Mesodermal cell (in vitro differentiated cells): ENCODE measurements at regions not wholly inside any gene's neighbourhood (a gene's known extent, or its start where the extent isn't known, plus 50 kb on each side); places are given as distances from the start of the nearest gene placed in this dataset.

Experiments
- H3K27ac ChIP-seq: 2 replicates; pipeline ENCODE4 v1.7.0; 2013; ENCODE audit warnings: mild to moderate bottlenecking, low read depth, low read length, moderate library complexity; ENCODE audit not compliant: severe bottlenecking
- H3K36me3 ChIP-seq: 2 replicates; pipeline ENCODE4 v1.7.1; 2013; ENCODE audit warnings: mild to moderate bottlenecking, low read length, moderate library complexity; ENCODE audit not compliant: control insufficient read depth, insufficient read depth
- H3K4me1 ChIP-seq: one replicate; pipeline ENCODE4 v1.7.1; 2013; ENCODE audit warnings: mild to moderate bottlenecking, low read length; ENCODE audit not compliant: insufficient read depth, control insufficient read depth, poor library complexity, severe bottlenecking
- H3K4me3 ChIP-seq: 2 replicates; pipeline ENCODE4 v1.7.0; 2013; ENCODE audit warnings: low read length, control low read depth, mild to moderate bottlenecking; ENCODE audit not compliant: insufficient read depth, poor library complexity, severe bottlenecking; ENCODE audit errors: extremely low read depth
- H3K9me3 ChIP-seq: 2 replicates; pipeline ENCODE4 v1.7.1; 2013; ENCODE audit warnings: mild to moderate bottlenecking, low read length, moderate library complexity; ENCODE audit not compliant: control insufficient read depth
- WGBS, 2 experiments: methylation state at CpG; one replicate each; pipeline ENCODE4 v1.1.5; 2013; ENCODE audit warnings: missing lambda C conversion rate in 2 of 2; ENCODE audit not compliant: insufficient coverage in 2 of 2; 5-methylcytosine and 5-hydroxymethylcytosine counted together

GRCh38 chr6:153790876-153791473 lies 248.1 kb upstream of the OPRM1 start:
- whole genome bisulfite sequencing, 2 experiments = no CpG with 5 or more reads among the region's 1 CpG
- peaks cover 7% of the 10 kb centered on the region for H3K9me3 ChIP-seq
- no peak overlapping the region for H3K27ac ChIP-seq
- peaks cover 6% of the 10 kb centered on the region for H3K4me1 ChIP-seq
- H3K4me3 ChIP-seq = no peak overlapping the region
- no peaks in the 10 kb centered on the region for H3K36me3 ChIP-seq

GRCh38 chr6:153790048-153790447 lies 249.0 kb upstream of the OPRM1 start:
- Histone ChIP-seq H3K9me3 (peaks cover 7% of the 10 kb centered on the region), H3K36me3 (no peaks in the 10 kb centered on the region), H3K27ac (no peak overlapping the region), H3K4me3 (no peak overlapping the region), H3K4me1 (peaks cover 7% of the 10 kb centered on the region)
- 90 to 92% methylated on average over 5 of the region's 7 CpGs for WGBS, 2 experiments

GRCh38 chr6:153787341-153787606 lies 251.8 kb upstream of the OPRM1 start:
- Histone ChIP-seq H3K27ac (no peak overlapping the region), H3K4me1 (peaks cover 7% of the 10 kb centered on the region), H3K9me3 (peaks cover 7% of the 10 kb centered on the region), H3K4me3 (no peak overlapping the region), H3K36me3 (no peaks in the 10 kb centered on the region)
- WGBS, 2 experiments = 40% methylated on average over 1 of the region's 1 CpG; no CpG with 5 or more reads in 1 of the 2 experiments

GRCh38 chr6:153781306-153781705 lies 257.7 kb upstream of the OPRM1 start:
- H3K36me3 ChIP-seq = no peaks in the 10 kb centered on the region
- no peak overlapping the region for H3K4me3 ChIP-seq
- no peaks in the 10 kb centered on the region for H3K9me3 ChIP-seq
- H3K27ac ChIP-seq = no peak overlapping the region
- WGBS, 2 experiments = 67 to 75% methylated on average over 1 of the region's 1 CpG
- peaks cover 5% of the 10 kb centered on the region for H3K4me1 ChIP-seq

GRCh38 chr6:153780011-153780410 lies 259.0 kb upstream of the OPRM1 start:
- no peak overlapping the region for H3K27ac ChIP-seq
- WGBS, 2 experiments = no CpG with 5 or more reads among the region's 1 CpG
- H3K9me3 ChIP-seq = no peaks in the 10 kb centered on the region
- no peaks in the 10 kb centered on the region for H3K4me1 ChIP-seq
- no peaks in the 10 kb centered on the region for H3K36me3 ChIP-seq
- no peak overlapping the region for H3K4me3 ChIP-seq

GRCh38 chr6:153778216-153778615 lies 260.8 kb upstream of the OPRM1 start:
- 75 to 87% methylated on average over 1 to 2 of the region's 2 CpGs for WGBS, 2 experiments
- H3K4me1 ChIP-seq = no peaks in the 10 kb centered on the region
- no peaks in the 10 kb centered on the region for H3K36me3 ChIP-seq
- H3K27ac ChIP-seq = no peak overlapping the region
- no peak overlapping the region for H3K4me3 ChIP-seq
- no peaks in the 10 kb centered on the region for H3K9me3 ChIP-seq

GRCh38 chr6:153771577-153771976 lies 267.5 kb upstream of the OPRM1 start:
- Histone ChIP-seq H3K36me3 (no peaks in the 10 kb centered on the region), H3K9me3 (no peaks in the 10 kb centered on the region), H3K4me1 (no peaks in the 10 kb centered on the region), H3K4me3 (no peak overlapping the region), H3K27ac (no peak overlapping the region)

GRCh38 chr6:153767127-153767526 lies 271.9 kb upstream of the OPRM1 start:
- Histone ChIP-seq H3K9me3 (no peaks in the 10 kb centered on the region), H3K36me3 (no peaks in the 10 kb centered on the region), H3K4me1 (no peaks in the 10 kb centered on the region), H3K4me3 (no peak overlapping the region), H3K27ac (no peak overlapping the region)
- WGBS, 2 experiments = 90 to 96% methylated on average over 4 of the region's 5 CpGs

- Histone ChIP-seq H3K9me3 (no peaks in the 10 kb centered on the region), H3K4me3 (no peak overlapping the region), H3K36me3 (no peaks in the 10 kb centered on the region), H3K27ac (no peak overlapping the region), H3K4me1 (no peaks in the 10 kb centered on the region)
- 80% methylated on average over 1 of the region's 2 CpGs; no CpG with 5 or more reads in 1 of the 2 experiments for WGBS, 2 experiments
Observed at GRCh38 chr6:153758516-153758915, 280.5 kb upstream of the OPRM1 start.

- no peaks in the 10 kb centered on the region for H3K9me3 ChIP-seq
- H3K36me3 ChIP-seq = no peaks in the 10 kb centered on the region
- no peak overlapping the region for H3K4me3 ChIP-seq
- no peak overlapping the region for H3K27ac ChIP-seq
- H3K4me1 ChIP-seq = no peaks in the 10 kb centered on the region
- WGBS, 2 experiments = 82 to 92% methylated on average over 2 to 4 of the region's 5 CpGs
Observed at GRCh38 chr6:153735761-153736160, 303.3 kb upstream of the OPRM1 start.

GRCh38 chr6:153729189-153729588 lies 309.9 kb upstream of the OPRM1 start:
- WGBS, 2 experiments = no CpG with 5 or more reads among the region's 2 CpGs
- Histone ChIP-seq H3K9me3 (no peaks in the 10 kb centered on the region), H3K4me3 (no peak overlapping the region), H3K4me1 (peaks cover 27% of the 10 kb centered on the region), H3K36me3 (no peaks in the 10 kb centered on the region), H3K27ac (no peak overlapping the region)
